HG03521 (cell line): ENCODE measurements at regions not wholly inside any gene's neighbourhood (a gene's known extent, or its start where the extent isn't known, plus 50 kb on each side); places are given as distances from the start of the nearest gene placed in this dataset.
A peak's percentile ranks its signal among the peaks of the same experiment; 100 is the strongest.

Experiments used
- ATAC-seq: cut with Tn5 transposase; IDR thresholded peaks from one replicate; pipeline ENCODE4 v1.9.1; 2021; ENCODE audit warnings: mild to moderate bottlenecking, moderate library complexity; ENCODE audit not compliant: unreplicated experiment

GRCh38 chr2:41955316-41956043 lies 92.3 kb upstream of the PKDCC start:
- peak; percentile 47 for ATAC-seq

GRCh38 chr2:41957431-41957830 lies 90.4 kb upstream of the PKDCC start:
- no peak for ATAC-seq

DNA sequence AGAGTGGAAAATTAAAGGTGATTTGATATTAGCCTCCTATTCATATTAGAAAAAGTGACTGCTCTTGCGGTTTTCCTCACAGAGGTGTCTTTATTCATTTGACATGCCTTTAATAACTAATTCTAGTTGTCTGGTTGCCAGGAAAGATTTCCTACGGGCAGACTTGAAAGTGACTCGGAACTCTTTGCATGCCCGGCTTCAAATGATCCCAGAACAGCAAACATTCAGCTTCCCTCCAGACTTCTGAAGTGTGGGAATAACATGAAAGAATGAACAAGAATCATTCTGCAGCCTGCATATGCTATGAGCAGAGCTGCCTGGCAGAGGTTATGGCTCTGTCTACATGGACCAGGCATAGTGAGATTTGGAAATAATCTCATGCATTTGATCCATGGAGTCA lies 89.6 kb upstream of the PKDCC start:
- no peak for ATAC-seq

DNA sequence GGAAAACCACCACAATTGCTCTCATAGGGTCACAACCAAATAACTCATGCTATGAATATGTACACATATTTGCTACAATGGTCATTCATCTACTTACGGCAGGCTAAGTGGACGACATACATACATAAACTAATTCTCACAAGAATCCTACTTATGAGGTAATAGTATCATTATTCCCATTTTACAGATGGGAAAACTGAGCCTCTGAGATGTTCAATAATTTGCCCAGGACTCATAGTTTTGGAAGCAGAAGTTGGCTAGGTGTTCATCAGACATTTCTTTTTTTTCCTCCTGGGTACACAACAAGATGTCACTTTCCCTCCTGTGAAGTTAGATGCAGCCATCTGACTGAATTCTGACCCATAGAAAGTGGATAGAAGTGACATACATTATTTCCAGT lies 89.0 kb upstream of the PKDCC start:
- ATAC-seq, result no peak

DNA sequence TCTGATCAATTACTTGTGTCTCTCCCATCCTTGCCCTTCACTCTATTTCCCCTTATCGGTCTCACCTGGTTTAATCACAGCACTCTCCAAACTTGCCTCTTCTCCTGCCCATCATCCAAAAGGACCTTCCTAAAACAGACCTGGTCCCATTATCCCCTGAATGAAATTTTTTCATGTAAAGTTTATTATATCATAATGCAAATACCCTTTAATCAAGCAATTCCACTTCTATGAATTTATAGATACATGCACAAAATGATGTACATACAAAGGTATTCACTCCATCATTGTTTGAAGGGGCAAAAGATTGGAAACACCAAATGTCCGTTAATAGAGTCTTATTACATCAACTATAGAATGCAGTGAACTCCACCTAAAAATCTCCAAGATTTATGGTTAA lies 88.1 kb upstream of the PKDCC start:
- no peak for ATAC-seq

DNA sequence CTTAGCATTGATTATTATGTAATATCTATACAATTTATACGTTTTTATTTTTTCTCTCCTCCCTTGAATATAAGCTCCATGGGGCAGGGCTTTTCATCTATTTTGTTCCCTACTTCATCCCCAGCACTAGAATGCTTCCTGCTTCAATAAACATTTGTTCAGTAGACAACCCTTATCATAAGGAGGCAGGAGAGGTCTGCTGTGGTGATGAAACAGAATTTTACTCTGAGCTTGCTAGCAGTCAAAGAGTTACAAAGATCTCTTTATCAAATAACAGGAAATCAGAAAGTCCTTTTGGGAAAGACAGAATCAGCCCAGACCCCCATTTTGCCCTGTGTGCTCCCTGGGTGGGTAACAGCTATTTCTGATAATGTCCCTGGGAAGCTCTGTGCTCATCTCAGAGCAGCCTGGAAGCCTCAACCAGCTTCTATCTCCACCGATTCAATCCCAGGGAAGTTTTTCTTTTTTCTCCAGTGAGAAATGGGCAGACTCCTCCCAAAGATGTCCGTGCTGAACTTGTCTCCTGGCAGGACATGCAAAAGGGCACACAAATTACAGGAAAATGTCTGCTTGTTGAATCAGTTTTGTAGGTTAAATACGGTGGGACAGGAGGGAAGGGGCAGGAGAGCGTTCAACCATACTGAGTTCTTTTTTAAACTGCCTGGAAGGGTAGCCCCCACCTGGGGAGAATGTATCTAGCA lies 84.7 kb upstream of the PKDCC start:
- ATAC-seq, result no peak

DNA sequence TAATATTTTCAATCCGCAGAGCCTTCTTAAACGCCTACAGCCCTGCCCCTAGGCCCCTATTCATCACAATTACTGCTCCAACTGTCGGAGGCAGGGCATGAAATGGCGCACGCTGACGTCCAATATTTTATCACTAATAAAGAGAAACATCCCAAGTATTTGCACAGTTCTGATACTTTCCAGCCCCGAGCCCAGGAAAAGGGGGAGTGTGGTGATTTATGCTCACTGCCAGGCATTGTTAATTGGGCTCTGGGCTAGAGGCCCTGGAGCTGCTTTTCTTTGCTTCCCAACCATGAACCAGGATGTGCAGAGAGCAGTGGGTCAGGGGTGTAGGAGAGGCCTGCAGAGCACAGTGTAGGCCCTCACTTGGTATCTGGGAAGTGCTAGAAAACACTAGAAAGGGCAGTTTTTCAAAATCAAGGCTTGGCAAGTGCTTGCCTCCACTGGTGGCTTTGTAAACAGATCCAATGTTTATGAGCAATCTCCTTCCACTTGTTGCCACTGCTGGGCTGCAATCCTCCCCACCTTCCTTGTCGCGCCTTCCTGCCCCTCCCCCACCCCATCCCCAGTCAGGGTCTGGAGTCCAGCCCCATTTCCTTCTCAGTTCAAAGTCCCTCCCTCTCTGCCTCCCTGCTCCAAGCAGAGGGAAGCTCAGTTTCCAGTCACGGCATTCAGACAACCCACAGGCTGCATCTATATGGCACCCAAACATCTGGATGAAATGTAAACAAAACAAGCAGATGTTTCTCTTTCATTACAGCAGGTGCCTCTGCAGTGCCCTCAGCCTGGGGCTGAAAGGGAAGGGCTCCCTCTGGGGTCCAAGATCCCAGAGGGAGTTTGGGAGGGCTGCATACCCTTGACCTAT lies 83.9 kb upstream of the PKDCC start:
- no peak for ATAC-seq

- no peak for ATAC-seq
Observed at GRCh38 chr2:41965173-41965908, 82.5 kb upstream of the PKDCC start.

- ATAC-seq, result no peak
Observed at GRCh38 chr2:41965909-41966295, 81.9 kb upstream of the PKDCC start.

GRCh38 chr2:41966431-41966893 lies 81.4 kb upstream of the PKDCC start:
- no peak for ATAC-seq

GRCh38 chr2:41966920-41967319 lies 80.9 kb upstream of the PKDCC start:
- no peak for ATAC-seq

DNA sequence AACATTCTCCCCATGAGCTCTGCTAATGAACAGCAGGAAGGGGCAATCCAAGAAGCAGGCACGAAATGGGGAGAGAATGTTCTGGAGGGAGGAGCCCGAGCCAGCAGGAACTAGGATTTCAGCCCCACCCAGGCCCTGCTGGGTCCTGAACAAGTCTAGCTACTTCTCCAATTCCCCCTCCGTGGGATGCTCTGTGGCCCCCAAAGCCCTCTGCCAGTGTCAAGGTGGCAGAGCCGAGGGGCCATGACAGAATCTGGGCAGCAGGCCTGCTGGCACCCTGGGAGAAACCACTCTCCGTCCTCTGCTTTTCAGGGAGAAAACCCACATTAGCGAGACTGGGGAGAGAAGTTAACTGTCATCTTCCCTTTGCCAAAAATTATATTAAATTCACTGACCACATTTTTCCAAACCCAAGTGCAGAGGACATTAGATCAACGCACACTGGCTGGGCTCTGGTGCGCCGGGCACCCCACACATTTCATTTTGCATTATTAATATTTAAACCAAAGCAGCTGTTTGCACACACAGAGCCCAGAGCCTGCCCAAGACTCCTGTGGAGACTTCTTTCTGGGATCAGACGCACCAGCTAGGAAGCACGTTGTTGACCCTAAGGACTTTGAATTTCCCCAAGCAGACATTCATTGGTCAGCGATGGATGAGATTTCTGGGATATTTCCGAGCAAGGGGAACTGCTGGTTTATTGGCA lies 80.2 kb upstream of the PKDCC start:
- ATAC-seq, result no peak

DNA sequence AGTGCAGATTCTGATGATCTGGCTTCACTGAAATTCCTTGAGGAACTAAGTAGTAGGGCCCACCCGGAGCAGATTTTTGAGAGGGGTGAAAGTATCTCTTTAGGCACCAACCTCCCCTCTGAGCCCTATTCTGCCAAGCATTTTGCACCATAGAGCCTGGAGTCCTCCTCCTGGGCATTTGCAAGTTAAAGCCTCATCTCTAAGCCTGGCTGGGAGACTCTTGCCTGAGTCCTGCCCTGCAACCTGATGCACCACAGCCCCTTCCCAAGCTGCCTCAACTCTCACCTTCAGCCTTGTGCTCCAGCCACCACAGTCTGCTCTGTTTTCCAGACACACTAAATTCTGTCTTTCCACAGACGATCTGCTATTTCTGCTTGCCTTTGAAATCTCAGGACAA lies 79.6 kb upstream of the PKDCC start:
- no peak for ATAC-seq

DNA sequence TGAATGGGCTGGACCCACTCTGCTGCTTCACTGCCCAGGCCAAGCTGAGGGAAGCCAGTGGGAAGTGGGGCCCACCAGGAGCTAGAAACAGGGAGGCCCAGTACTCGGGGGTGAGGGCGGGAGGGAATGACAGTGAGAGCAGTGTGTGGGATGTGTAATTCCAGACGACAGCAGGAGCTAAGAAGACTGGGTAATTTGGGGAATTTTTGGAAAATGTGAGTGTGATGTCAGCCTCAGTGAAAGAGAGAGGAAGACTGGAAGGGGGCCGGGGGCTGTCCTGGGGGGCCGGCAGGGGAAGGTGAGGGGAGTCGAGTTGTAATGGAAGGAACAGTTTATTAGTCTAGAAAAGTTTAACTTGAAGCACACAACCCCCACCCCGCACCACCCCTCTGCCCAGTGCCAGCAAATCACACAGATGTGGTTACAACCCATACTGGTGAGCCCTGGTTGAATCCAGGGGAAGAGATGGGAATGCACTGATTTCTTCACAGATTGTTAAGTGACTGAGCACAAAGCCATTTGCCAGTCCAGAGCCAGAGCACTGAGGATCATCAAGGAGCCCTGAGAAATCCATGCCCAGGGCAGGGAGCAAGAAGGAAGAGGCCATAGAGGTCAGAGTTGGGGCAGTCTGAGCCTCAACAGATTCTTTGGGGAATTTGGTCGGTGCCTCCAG lies 76.7 kb upstream of the PKDCC start:
- ATAC-seq, result no peak

DNA sequence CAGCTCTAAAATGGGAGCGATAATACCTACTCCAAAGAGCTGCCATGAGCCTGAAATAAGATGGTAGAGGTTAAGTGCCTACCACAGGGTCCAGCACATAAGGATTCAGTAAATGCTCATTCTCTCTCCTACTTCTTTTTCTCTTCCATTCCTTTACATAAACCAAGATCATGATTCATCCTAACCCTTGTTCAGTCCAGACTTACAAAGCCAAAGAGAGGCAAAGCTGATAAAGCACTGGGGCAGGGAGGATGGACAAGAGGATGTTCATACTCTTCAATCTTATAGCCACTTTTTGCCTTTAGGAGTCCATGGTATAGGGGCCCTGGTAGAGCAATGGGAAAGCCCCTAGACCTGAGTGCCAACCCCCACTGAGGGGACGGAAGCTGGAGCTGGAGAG lies 75.6 kb upstream of the PKDCC start:
- ATAC-seq, result no peak

DNA sequence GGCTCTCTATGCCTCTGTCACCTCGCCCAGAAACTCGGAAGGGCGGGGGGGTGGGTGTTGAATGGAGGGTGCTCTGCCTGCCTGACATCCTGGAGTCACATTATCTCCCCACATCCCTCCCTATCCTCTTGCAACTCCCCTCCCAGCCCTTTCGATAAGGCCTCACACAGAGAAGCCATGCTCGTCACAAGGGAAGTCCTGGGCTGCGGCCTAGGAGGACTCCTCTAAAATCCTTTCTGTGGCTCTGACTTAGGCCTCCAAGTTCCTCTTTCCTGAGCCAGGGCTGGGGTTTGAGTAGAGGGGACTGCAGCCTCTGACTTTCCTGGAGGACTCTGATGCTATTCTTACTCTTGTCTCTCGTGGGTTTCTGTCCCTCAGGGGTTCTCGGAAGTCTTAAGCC lies 75.0 kb upstream of the PKDCC start:
- no peak for ATAC-seq

DNA sequence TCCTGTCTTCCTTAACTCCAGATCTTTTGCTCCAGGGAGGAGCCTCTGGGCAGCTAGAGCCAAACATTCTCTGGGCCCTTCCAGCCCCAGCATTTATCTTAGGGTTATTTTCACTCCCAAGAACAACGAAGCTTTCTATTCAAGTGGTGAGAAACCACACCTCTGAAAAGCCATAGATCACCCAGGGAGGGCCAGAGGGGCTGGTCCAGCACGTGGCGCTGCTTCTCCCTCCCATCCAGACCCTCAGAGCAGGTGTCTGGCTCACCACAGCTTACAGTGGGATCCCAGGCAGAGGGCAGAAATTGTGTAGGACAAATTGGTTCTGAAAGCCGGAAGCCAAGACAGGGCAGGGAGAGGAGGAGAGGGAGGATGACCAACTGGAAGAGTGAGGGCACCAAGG lies 74.0 kb upstream of the PKDCC start:
- no peak for ATAC-seq

GRCh38 chr2:41981417-41981816 lies 66.4 kb upstream of the PKDCC start:
- no peak for ATAC-seq

GRCh38 chr2:41985573-41986095 lies 62.2 kb upstream of the PKDCC start:
- no peak for ATAC-seq
